DND-41 (cell line): ENCODE measurements at regions not wholly inside any gene's neighbourhood (a gene's known extent, or its start where the extent isn't known, plus 50 kb on each side); places are given as distances from the start of the nearest gene placed in this dataset.

ENCODE experiments used
- ATAC-seq: fragments of 200-7000 bp; cut with Tn5 transposase; 3 replicates; pipeline ENCODE4 v1.9.1; 2021; ENCODE audit warnings: low read depth; ENCODE audit not compliant: insufficient read depth
- DNase-seq: peaks from one replicate; pipeline ENCODE4 v3.0.0-alpha.2; 2020
- H2AFZ ChIP-seq: 2 replicates; pipeline ENCODE4 v1.6.0; 2012; ENCODE audit warnings: low read depth, low read length
- H3K27ac ChIP-seq: 2 replicates; pipeline ENCODE4 v1.5.1; 2012; ENCODE audit warnings: low read length, inconsistent platforms
- H3K27me3 ChIP-seq: fragments of 200-600 bp; sonication (generic); 2 replicates; pipeline ENCODE4 v1.6.0; 2012; ENCODE audit warnings: low read length, mild to moderate bottlenecking, inconsistent platforms; ENCODE audit not compliant: insufficient read depth, poor library complexity
- H3K36me3 ChIP-seq: 2 replicates; pipeline ENCODE4 v1.5.1; 2012; ENCODE audit warnings: low read length, inconsistent platforms; ENCODE audit not compliant: insufficient read depth
- H3K4me1 ChIP-seq: 2 replicates; pipeline ENCODE4 v1.5.1; 2012; ENCODE audit warnings: mild to moderate bottlenecking, low read length; ENCODE audit not compliant: insufficient read depth
- H3K4me2 ChIP-seq: 2 replicates; pipeline ENCODE4 v1.6.0; 2012; ENCODE audit warnings: mild to moderate bottlenecking, moderate library complexity, low read length, inconsistent platforms; ENCODE audit not compliant: insufficient read depth
- H3K4me3 ChIP-seq, 2 experiments: fragments of 200-600 bp in 1 of 2; shearing (Covaris generic) in 1 of 2; 2 replicates each; pipeline ENCODE4 v1.5.1; 2012 to 2016; ENCODE audit warnings: inconsistent platforms in 2 of 2, low read length in 2 of 2, mild to moderate bottlenecking in 2 of 2, low read depth in 1 of 2, moderate library complexity in 1 of 2
- H3K79me2 ChIP-seq: 2 replicates; pipeline ENCODE4 v1.6.0; 2012; ENCODE audit warnings: low read length, inconsistent platforms; ENCODE audit not compliant: insufficient read depth
- H3K9ac ChIP-seq: 2 replicates; pipeline ENCODE4 v1.6.0; 2012; ENCODE audit warnings: low read depth, mild to moderate bottlenecking, inconsistent platforms, low read length, moderate library complexity
- H3K9me3 ChIP-seq: 2 replicates; pipeline ENCODE4 v1.5.1; 2012; ENCODE audit warnings: low read length, moderate library complexity, mild to moderate bottlenecking, inconsistent platforms; ENCODE audit not compliant: insufficient read depth, severe bottlenecking
- H4K20me1 ChIP-seq: 2 replicates; pipeline ENCODE4 v1.6.0; 2012; ENCODE audit warnings: low read length; ENCODE audit not compliant: insufficient read depth
- EZH2 ChIP-seq: IDR thresholded peaks from 3 replicates; pipeline ENCODE4 v1.6.1; 2012; ENCODE audit warnings: borderline replicate concordance, low read depth, mild to moderate bottlenecking, moderate library complexity, low read length, inconsistent platforms; ENCODE audit not compliant: severe bottlenecking
- TF ChIP-seq, protein P1 (sequence below): IDR thresholded peaks from 2 replicates; pipeline ENCODE4 v1.5.1; 2012; ENCODE audit warnings: borderline replicate concordance, low read length, moderate library complexity, mild to moderate bottlenecking; ENCODE audit not compliant: poor library complexity, severe bottlenecking; ENCODE audit errors: extremely low read depth

DNA sequence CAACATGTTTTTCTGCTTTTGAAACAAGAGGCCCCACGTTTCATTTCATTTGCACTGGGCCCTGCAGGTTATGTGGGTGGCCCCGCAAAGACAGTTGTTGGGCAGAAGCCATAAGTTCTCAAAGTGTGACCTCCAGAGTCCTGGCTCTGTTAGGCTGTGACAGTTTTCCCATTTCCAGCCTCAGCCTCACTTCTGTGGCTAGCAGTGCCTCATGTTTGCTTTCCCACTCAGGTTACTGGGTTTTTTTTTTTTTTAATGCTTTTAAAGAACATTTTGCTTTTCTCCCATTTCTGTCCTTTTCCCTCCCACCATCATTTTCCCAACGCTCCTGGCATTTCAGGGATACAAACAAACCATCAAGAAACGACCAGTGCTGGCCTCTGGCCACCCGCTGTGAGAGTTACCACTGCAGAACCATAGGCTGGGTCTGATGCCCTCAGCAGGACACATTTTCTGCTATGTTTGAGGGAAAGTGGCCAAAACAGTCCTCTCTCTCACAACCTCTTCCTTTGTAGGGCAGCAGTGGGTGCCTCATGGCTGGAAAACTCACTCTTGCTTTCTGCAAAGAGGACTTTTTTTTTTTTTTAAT, 159.0 kb upstream of the MPHOSPH6 start:
- Histone ChIP-seq H3K27me3 (no peaks in the 10 kb centered on the region), H3K79me2 (no peaks in the 10 kb centered on the region), H3K9me3 (no peaks in the 10 kb centered on the region), H3K27ac (no peak overlapping the region), H3K9ac (no peak overlapping the region), H4K20me1 (no peaks in the 10 kb centered on the region), H3K4me2 (no peak overlapping the region), H3K4me1 (no peaks in the 10 kb centered on the region), H2AFZ (no peak overlapping the region), H3K36me3 (no peaks in the 10 kb centered on the region), H3K4me3 (no peak overlapping the region)
- TF ChIP-seq EZH2, result no peak
- TF ChIP-seq, protein P1, sequence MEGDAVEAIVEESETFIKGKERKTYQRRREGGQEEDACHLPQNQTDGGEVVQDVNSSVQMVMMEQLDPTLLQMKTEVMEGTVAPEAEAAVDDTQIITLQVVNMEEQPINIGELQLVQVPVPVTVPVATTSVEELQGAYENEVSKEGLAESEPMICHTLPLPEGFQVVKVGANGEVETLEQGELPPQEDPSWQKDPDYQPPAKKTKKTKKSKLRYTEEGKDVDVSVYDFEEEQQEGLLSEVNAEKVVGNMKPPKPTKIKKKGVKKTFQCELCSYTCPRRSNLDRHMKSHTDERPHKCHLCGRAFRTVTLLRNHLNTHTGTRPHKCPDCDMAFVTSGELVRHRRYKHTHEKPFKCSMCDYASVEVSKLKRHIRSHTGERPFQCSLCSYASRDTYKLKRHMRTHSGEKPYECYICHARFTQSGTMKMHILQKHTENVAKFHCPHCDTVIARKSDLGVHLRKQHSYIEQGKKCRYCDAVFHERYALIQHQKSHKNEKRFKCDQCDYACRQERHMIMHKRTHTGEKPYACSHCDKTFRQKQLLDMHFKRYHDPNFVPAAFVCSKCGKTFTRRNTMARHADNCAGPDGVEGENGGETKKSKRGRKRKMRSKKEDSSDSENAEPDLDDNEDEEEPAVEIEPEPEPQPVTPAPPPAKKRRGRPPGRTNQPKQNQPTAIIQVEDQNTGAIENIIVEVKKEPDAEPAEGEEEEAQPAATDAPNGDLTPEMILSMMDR, result no peak
- ATAC-seq (no peak), DNase-seq (no peak)

DNA sequence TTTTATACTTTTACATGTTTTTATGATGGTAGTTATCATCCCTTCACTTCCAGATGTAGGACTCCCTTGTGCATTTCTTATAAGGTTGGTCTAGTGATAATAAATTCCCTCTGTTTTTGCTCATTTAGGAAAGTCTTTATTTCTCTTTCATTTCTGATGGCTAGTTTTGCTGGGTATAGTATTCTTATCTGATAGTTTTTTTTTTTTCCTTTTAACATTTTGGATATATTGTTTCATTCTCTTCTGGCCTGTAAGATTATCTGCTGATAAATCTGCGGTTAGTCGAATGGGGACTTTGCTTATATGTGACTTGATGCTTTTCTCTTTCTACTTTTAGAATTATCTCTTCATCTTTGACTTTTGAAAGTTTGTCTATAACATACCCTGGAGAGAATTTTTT, 153.1 kb upstream of the MPHOSPH6 start:
- ATAC-seq (no peak), DNase-seq (no peak)
- Histone ChIP-seq H3K27ac (no peak overlapping the region), H3K4me1 (no peaks in the 10 kb centered on the region), H3K27me3 (peaks cover 6% of the 10 kb centered on the region), H3K9me3 (peaks cover 10% of the 10 kb centered on the region), H3K36me3 (no peaks in the 10 kb centered on the region), H3K79me2 (no peaks in the 10 kb centered on the region), H3K4me3 (no peak overlapping the region), H2AFZ (no peak overlapping the region), H3K9ac (no peak overlapping the region), H4K20me1 (no peaks in the 10 kb centered on the region), H3K4me2 (no peak overlapping the region)
- TF ChIP-seq, protein P1, result no peak
- TF ChIP-seq EZH2, result no peak

DNA sequence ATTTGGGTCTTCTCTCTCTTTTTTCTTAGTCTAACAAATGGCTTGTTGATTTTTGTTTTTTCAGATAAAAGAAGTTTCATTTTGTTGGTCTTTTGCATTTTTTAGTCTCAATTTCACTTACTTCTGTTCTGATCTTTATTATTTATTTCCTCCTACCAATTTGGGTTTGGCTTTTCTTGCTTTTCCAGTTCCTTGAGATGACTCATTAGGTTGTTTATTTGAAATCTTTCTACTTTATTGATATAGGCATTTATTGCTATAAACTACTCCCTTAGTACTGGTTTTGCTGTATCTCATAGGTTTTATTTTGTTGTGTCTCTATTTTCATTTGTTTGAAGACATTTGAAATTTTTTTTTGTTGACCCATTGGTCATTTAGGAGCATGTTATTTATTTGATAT, 152.2 kb upstream of the MPHOSPH6 start:
- Histone ChIP-seq H3K27me3 (peaks cover 6% of the 10 kb centered on the region), H3K36me3 (no peaks in the 10 kb centered on the region), H3K4me1 (no peaks in the 10 kb centered on the region), H3K79me2 (no peaks in the 10 kb centered on the region), H4K20me1 (no peaks in the 10 kb centered on the region), H2AFZ (no peak overlapping the region), H3K4me2 (no peak overlapping the region), H3K4me3 (no peak overlapping the region), H3K9me3 (peaks cover 10% of the 10 kb centered on the region), H3K27ac (no peak overlapping the region), H3K9ac (no peak overlapping the region)
- DNase-seq (no peak), ATAC-seq (no peak)
- TF ChIP-seq, protein P1, result no peak
- no peak for TF ChIP-seq EZH2
